GM12864 (cell line): ENCODE measurements at regions not wholly inside any gene's neighbourhood (a gene's known extent, or its start where the extent isn't known, plus 50 kb on each side); places are given as distances from the start of the nearest gene placed in this dataset.

Experiments
- DNase-seq: peaks from one replicate; pipeline ENCODE4 v3.0.0-alpha.2; 2011; ENCODE audit warnings: low read depth
- H3K4me3 ChIP-seq: 2 replicates; pipeline ENCODE4 v1.5.1; 2011; ENCODE audit warnings: mild to moderate bottlenecking, low read depth, low read length, control low read depth
- TF ChIP-seq, protein P1 (sequence below): IDR thresholded peaks from 2 replicates; pipeline ENCODE4 v1.5.1; 2011; ENCODE audit warnings: low read depth, mild to moderate bottlenecking, moderate library complexity, low read length, control low read depth, inconsistent platforms; ENCODE audit errors: missing control alignments

DNA sequence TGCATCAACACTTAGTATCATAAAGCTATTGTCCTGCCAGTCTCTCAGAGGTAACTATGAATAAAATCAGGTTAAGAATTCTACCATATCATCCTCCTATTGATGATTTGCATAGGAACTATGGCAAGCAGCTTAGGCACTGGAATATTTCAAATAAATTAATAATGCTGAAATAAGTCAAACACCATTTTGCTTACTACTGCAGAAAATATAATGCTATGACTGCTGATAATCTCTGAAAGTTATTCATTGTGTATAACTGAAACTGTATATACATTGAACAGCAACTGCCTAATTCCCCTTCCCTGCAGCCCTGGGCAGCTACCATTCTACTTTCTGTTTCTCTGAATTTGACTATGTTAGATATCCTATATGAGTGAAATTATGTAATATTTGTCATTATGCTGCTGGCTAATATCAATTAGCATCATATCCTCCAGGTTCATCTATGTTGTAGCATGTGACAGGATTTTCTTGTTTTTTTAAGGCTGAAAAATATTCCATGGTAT, 318.8 kb upstream of the SGCG start:
- TF ChIP-seq, protein P1, sequence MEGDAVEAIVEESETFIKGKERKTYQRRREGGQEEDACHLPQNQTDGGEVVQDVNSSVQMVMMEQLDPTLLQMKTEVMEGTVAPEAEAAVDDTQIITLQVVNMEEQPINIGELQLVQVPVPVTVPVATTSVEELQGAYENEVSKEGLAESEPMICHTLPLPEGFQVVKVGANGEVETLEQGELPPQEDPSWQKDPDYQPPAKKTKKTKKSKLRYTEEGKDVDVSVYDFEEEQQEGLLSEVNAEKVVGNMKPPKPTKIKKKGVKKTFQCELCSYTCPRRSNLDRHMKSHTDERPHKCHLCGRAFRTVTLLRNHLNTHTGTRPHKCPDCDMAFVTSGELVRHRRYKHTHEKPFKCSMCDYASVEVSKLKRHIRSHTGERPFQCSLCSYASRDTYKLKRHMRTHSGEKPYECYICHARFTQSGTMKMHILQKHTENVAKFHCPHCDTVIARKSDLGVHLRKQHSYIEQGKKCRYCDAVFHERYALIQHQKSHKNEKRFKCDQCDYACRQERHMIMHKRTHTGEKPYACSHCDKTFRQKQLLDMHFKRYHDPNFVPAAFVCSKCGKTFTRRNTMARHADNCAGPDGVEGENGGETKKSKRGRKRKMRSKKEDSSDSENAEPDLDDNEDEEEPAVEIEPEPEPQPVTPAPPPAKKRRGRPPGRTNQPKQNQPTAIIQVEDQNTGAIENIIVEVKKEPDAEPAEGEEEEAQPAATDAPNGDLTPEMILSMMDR: no peak

DNA sequence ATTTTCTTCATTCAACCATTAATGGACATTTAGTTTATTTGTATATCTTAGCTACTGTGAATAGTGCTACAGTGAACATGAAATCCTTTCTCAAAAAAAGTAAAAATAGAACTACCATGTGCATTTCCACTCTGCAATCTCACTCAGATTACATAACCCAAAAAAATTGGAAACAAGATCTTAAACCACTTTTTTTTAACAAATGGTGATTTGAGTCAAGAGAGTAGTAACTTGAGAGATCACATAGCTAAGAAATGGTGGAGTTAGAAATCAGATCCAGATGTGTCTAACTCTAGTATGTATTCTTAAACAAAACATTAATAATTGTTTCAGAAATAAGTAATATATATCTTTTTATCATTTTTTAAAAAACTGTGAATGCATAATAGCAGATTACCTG, 318.3 kb upstream of the SGCG start:
- TF ChIP-seq, protein P1: no peak
- DNase-seq: no peak
- H3K4me3 ChIP-seq: no peak overlapping the region

More for the DNA sequence above, 318.8 kb upstream of the SGCG start:
- no peak overlapping the region for H3K4me3 ChIP-seq
- no peak for DNase-seq

DNA sequence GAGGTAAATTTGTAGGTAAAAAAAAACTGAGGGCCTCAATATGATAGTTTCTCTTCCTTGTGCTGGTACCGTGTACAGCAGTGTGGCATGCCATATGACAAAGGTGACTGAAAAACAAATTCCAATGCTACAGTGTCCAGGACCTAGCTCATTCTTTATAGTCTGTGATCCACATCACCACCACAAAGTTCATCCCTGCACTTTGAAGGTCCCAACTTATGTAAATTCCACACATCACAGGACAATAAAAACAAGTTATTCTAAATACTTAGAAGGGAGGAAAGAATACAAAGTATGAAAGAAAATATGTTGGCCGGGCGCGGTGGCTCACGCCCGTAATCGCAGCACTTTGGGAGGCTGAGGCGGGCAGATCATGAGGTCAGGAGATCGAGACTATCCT, 314.6 kb upstream of the SGCG start:
- no peak overlapping the region for H3K4me3 ChIP-seq
- TF ChIP-seq, protein P1: no peak
- DNase-seq: no peak

DNA sequence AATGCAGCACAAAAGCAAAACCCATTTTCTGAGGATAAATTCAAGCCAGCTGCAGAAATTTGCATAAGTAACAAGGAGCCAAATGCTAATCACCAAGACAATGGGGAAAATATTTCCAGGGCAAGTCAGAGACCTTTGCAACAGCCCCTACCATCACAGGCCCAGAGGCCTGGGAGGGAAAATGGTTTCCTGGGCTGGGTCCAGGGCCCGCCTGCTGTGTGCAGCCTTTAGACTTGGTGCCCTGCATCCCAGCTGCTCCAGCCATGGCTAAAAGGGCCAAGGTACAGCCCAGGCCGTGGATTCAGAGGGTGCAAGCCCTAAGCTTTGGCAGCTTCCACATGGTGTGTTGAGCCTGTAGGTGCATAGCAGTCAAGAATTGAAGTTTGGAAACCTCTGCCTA, 309.5 kb upstream of the SGCG start:
- TF ChIP-seq, protein P1: no peak
- H3K4me3 ChIP-seq: no peak overlapping the region
- no peak for DNase-seq

DNA sequence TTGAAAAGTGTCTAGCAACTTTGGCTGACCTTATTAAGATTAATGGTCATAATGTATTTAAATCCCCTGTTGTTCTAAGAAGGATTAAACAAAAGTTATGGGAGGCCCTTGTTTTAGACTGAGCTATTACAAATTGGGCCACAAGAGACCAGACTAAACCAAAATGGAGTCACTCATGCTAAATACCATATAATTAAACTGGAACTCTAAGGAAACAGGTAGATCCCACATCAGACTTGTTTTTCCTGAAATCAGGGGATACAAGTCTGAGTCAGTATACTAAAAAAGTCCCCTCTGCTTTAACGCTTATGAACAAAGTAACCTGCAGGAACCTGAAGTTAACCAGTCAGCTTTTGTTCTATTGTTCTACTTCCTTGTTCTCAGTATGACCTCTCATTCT, 305.9 kb upstream of the SGCG start:
- DNase-seq: no peak
- TF ChIP-seq, protein P1: no peak
- no peak overlapping the region for H3K4me3 ChIP-seq

DNA sequence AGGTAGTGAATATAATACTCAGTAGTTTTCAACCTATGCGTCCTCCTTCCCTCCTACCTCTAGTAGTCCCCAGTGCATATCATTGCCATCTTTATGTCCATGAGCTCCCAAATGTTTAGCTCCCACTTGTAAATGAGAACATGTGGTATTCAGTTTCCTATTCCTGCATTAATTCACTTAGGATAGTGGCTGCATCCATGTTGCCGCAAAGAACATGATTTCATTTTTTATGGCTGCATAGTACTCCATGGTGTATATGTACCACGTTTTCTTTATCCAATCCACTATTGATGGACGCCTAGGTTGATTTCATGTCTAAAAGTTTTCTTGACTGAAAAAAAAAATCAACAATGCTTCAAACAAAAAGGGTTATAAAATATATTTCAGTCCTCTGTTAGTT, 303.4 kb upstream of the SGCG start:
- no peak for DNase-seq
- TF ChIP-seq, protein P1: no peak
- no peak overlapping the region for H3K4me3 ChIP-seq
